ENCODE measurements at regions not wholly inside any gene's neighbourhood (a gene's known extent, or its start where the extent isn't known, plus 50 kb on each side); places are given as distances from the start of the nearest gene placed in this dataset.

- TF ChIP-seq CTCF (conservative IDR thresholded peaks at IDR 0.05) = no peak
- TF ChIP-seq ZFX (IDR thresholded peaks at IDR 0.05) = no peak
Observed at GRCh38 chr10:36943544-36943943, 181.9 kb upstream of the ANKRD30A start.

Data from C4-2B (cell line).